ENCODE measurements at regions not wholly inside any gene's neighbourhood (a gene's known extent, or its start where the extent isn't known, plus 50 kb on each side); places are given as distances from the start of the nearest gene placed in this dataset.

DNA sequence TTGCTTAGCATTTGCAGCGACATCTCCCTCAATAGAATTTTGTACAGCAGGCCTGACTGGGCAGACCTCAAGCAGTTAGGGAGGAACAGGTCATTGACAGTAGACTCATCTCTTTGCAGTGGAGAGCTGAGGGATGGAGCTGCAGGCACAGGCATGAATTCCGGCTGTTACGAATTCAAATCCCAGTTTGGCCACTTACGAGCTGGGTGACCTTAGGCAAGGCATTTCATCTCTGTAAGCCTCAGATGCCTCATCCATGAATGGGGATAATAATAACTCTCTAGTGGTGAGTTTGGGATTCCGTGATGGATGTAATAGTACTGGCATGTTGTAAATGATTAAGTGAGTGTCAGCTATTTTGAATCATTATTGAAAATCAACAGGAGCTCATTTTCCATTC lies 195.3 kb downstream of the SEMA6A start:
- 96 to 98% methylated on average over 5 of the region's 5 CpGs for WGBS, 2 donors
- no peak for DNase-seq
- intact Hi-C loops (cut with DNase I): no loop called here

DNA sequence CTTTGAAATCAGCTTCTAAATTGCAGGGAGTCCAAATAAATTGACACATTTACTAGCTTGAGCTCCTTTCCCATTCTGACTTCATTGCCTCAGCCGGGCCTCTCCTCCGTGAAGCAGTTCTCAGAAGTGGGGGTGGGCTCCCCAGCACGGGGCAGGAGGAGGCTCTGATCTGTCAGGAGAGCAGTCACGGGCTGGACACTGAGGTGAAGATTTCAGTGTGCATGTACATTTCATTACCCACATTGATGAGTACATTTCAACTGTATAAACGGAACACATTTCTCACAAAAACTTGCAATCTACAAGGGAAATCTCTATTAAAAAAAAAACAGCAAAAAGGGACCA lies 195.9 kb downstream of the SEMA6A start:
- H3K36me3 ChIP-seq: no peaks in the 10 kb centered on the region
- H3K27ac ChIP-seq: no peak overlapping the region
- no peaks in the 10 kb centered on the region for H3K9me3 ChIP-seq
- no peaks in the 10 kb centered on the region for H3K27me3 ChIP-seq
- intact Hi-C loops (cut with DNase I): no loop called here
- no peak overlapping the region for H3K4me3 ChIP-seq
- TF ChIP-seq, protein P1, sequence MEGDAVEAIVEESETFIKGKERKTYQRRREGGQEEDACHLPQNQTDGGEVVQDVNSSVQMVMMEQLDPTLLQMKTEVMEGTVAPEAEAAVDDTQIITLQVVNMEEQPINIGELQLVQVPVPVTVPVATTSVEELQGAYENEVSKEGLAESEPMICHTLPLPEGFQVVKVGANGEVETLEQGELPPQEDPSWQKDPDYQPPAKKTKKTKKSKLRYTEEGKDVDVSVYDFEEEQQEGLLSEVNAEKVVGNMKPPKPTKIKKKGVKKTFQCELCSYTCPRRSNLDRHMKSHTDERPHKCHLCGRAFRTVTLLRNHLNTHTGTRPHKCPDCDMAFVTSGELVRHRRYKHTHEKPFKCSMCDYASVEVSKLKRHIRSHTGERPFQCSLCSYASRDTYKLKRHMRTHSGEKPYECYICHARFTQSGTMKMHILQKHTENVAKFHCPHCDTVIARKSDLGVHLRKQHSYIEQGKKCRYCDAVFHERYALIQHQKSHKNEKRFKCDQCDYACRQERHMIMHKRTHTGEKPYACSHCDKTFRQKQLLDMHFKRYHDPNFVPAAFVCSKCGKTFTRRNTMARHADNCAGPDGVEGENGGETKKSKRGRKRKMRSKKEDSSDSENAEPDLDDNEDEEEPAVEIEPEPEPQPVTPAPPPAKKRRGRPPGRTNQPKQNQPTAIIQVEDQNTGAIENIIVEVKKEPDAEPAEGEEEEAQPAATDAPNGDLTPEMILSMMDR (IDR thresholded peaks at IDR 0.05): no peak
- 82 to 90% methylated on average over 5 of the region's 5 CpGs for WGBS, 2 donors
- peaks cover 0 to 46% (median 5%) of the 10 kb centered on the region in 9 donors for H3K4me1 ChIP-seq
- ATAC-seq: no peak
- no peak for DNase-seq

More for the DNA sequence above, 195.3 kb downstream of the SEMA6A start:
- TF ChIP-seq, protein P1 (IDR thresholded peaks at IDR 0.05): no peak
- no peak for ATAC-seq
- Histone ChIP-seq H3K36me3 (no peaks in the 10 kb centered on the region), H3K4me1 (peaks cover 0 to 40% (median 5%) of the 10 kb centered on the region in 9 donors), H3K27me3 (no peaks in the 10 kb centered on the region), H3K4me3 (no peak overlapping the region), H3K27ac (no peak overlapping the region), H3K9me3 (no peaks in the 10 kb centered on the region)

DNA sequence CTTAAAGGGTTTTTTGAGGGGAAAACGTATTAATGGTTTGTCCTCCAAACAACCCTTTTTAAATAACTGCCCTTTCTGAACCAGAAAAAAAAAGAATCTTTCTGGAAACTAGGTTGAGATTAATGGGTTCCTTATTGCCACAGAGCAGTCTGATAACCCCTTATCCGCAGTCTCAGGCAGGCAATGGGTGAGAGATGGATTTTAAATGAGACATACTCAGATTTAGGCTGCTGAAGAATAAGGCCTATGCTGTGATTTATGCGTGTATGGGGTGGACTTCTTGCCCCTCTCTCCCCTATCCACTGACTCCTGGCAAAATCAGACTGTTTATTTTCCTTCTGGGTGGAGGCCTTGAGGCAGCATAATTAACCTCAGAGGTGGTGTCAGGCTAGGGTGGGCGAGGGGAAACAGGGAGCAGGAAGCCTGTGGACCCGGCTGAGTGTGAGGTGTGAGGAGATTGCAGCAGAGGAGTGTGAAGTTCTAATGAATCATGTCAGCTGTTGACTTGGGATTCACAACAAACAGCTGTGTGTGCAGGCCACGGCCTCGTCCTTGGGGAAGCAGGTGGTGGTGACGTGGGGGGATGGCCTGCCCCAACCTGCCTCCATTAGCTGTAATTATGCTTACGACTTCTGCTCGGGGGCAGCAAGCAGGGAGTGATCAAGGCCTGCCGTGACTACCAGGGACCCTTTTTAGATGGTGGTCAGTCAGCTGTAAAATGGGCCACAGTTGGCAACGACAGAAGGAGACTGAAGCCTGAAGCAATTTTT lies 196.4 kb downstream of the SEMA6A start:
- H3K27me3 ChIP-seq: no peaks in the 10 kb centered on the region
- H3K4me1 ChIP-seq: peaks cover 0 to 48% (median 5%) of the 10 kb centered on the region in 9 donors
- TF ChIP-seq, protein P1 (IDR thresholded peaks at IDR 0.05): no peak
- intact Hi-C loops (cut with DNase I): no loop called here
- ATAC-seq (peak in 4 of 8 donors; percentile 27 to 45 (median 36)), DNase-seq (peak in 1 of 2 donors; percentile 24)
- H3K27ac ChIP-seq: no peak overlapping the region
- WGBS, 2 donors: 78 to 79% methylated on average over 12 of the region's 12 CpGs
- H3K4me3 ChIP-seq: no peak overlapping the region
- H3K36me3 ChIP-seq: no peaks in the 10 kb centered on the region
- no peaks in the 10 kb centered on the region for H3K9me3 ChIP-seq

DNA sequence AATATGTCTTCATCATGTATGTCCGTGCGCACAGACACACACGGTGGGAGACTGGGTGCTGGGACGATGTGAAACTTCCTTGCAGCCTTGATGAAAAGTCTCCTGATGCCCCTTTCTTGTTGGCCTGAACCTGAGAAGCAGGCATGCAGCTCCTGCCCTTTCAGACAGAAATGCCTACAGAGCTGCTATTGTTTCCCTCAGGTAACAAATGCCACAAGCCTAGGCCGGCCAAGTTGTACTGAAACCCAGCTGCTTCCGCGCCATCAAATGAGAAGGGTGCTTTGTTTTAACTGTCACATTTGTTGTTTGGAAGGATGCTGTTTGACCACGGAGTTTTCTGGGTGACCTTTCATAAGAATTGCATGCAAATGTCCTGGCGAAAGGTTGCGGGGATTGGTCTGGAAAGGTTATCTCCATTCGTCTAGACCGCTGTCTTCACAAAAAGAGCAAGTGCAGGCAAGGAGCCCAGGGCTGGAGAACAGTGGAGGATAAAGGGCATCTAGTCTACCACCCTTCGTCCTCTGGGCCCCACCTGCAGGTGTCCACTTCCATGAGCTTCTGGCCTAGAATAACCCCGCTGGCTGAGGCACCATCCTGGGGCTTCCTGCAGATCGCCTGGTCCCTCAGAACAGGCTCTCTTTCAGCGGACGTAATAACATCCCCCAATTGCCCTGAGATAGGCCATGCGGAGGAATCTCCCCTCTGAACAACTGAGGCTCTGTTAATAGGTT lies 197.2 kb downstream of the SEMA6A start:
- no peak overlapping the region for H3K4me3 ChIP-seq
- no peak for DNase-seq
- H3K27ac ChIP-seq: no peak overlapping the region
- no peaks in the 10 kb centered on the region for H3K9me3 ChIP-seq
- TF ChIP-seq, protein P1 (IDR thresholded peaks at IDR 0.05): no peak
- no peak for ATAC-seq
- no peaks in the 10 kb centered on the region for H3K27me3 ChIP-seq
- 92 to 93% methylated on average over 18 of the region's 18 CpGs for WGBS, 2 donors
- no peaks in the 10 kb centered on the region for H3K36me3 ChIP-seq
- intact Hi-C loops (cut with DNase I): no loop called here
- H3K4me1 ChIP-seq: peaks cover 0 to 48% (median 11%) of the 10 kb centered on the region in 9 donors
